ENCODE measurements at regions not wholly inside any gene's neighbourhood (a gene's known extent, or its start where the extent isn't known, plus 50 kb on each side); places are given as distances from the start of the nearest gene placed in this dataset.

- TF ChIP-seq CTCF (IDR thresholded peaks at IDR 0.05) (no peak), POLR2A (IDR thresholded peaks at IDR 0.05) (no peak)
- no peak for DNase-seq
- peaks cover 0 to 2% of the 10 kb centered on the region in 2 donors for H3K36me3 ChIP-seq
- H3K4me1 ChIP-seq: no peaks in the 10 kb centered on the region
- intact Hi-C loops (cut with DNase I; ENCODE audit: low total_unique reads): no loop called here
- H3K9me3 ChIP-seq: no peaks in the 10 kb centered on the region
- no peaks in the 10 kb centered on the region for H3K27me3 ChIP-seq
- no peak overlapping the region for H3K4me3 ChIP-seq
- no peak overlapping the region for H3K27ac ChIP-seq
These were observed 160.6 kb downstream of the TAF11L14 start for GRCh38 chr5:17794815-17795214.

- intact Hi-C loops (cut with DNase I; ENCODE audit: low total_unique reads): no loop called here
- H3K36me3 ChIP-seq: peaks cover 0 to 2% of the 10 kb centered on the region in 2 donors
- H3K27ac ChIP-seq: no peak overlapping the region
- DNase-seq: no peak
- TF ChIP-seq POLR2A (IDR thresholded peaks at IDR 0.05) (no peak), CTCF (IDR thresholded peaks at IDR 0.05) (no peak)
- H3K9me3 ChIP-seq: no peaks in the 10 kb centered on the region
- no peaks in the 10 kb centered on the region for H3K4me1 ChIP-seq
- H3K4me3 ChIP-seq: no peak overlapping the region
- no peaks in the 10 kb centered on the region for H3K27me3 ChIP-seq
These were observed 161.9 kb downstream of the TAF11L14 start for GRCh38 chr5:17796142-17796541.

GRCh38 chr5:17796757-17797396, 162.6 kb downstream of the TAF11L14 start:
- H3K4me1 ChIP-seq: no peaks in the 10 kb centered on the region
- intact Hi-C loops (cut with DNase I; ENCODE audit: low total_unique reads): no loop called here

GRCh38 chr5:17799521-17799920, 165.3 kb downstream of the TAF11L14 start:
- H3K27ac ChIP-seq: no peak overlapping the region
- no peak overlapping the region for H3K4me3 ChIP-seq
- DNase-seq: no peak
- no peaks in the 10 kb centered on the region for H3K9me3 ChIP-seq
- intact Hi-C loops (cut with DNase I; ENCODE audit: low total_unique reads): no loop called here
- H3K27me3 ChIP-seq: no peaks in the 10 kb centered on the region
- H3K4me1 ChIP-seq: no peaks in the 10 kb centered on the region
- H3K36me3 ChIP-seq: peaks cover 0 to 2% of the 10 kb centered on the region in 2 donors
- TF ChIP-seq CTCF (IDR thresholded peaks at IDR 0.05) (no peak), POLR2A (IDR thresholded peaks at IDR 0.05) (no peak)

More at GRCh38 chr5:17796757-17797396, 162.6 kb downstream of the TAF11L14 start:
- DNase-seq: no peak
- Histone ChIP-seq H3K27ac (no peak overlapping the region), H3K4me3 (no peak overlapping the region), H3K36me3 (peaks cover 0 to 2% of the 10 kb centered on the region in 2 donors), H3K9me3 (no peaks in the 10 kb centered on the region), H3K27me3 (no peaks in the 10 kb centered on the region)
- TF ChIP-seq POLR2A (IDR thresholded peaks at IDR 0.05) (no peak), CTCF (IDR thresholded peaks at IDR 0.05) (no peak)

GRCh38 chr5:17801595-17801994, 167.3 kb downstream of the TAF11L14 start:
- Histone ChIP-seq H3K36me3 (peaks cover 0 to 2% of the 10 kb centered on the region in 2 donors), H3K9me3 (no peaks in the 10 kb centered on the region), H3K27ac (no peak overlapping the region), H3K4me3 (no peak overlapping the region), H3K4me1 (no peaks in the 10 kb centered on the region), H3K27me3 (no peaks in the 10 kb centered on the region)
- DNase-seq: no peak
- no peak for TF ChIP-seq CTCF (IDR thresholded peaks at IDR 0.05)
- no peak for TF ChIP-seq POLR2A (IDR thresholded peaks at IDR 0.05)
- intact Hi-C loops (cut with DNase I; ENCODE audit: low total_unique reads): no loop called here

Data from uterus (tissue), 3 donors.